ENCODE measurements at regions not wholly inside any gene's neighbourhood (a gene's known extent, or its start where the extent isn't known, plus 50 kb on each side); places are given as distances from the start of the nearest gene placed in this dataset.

DNA sequence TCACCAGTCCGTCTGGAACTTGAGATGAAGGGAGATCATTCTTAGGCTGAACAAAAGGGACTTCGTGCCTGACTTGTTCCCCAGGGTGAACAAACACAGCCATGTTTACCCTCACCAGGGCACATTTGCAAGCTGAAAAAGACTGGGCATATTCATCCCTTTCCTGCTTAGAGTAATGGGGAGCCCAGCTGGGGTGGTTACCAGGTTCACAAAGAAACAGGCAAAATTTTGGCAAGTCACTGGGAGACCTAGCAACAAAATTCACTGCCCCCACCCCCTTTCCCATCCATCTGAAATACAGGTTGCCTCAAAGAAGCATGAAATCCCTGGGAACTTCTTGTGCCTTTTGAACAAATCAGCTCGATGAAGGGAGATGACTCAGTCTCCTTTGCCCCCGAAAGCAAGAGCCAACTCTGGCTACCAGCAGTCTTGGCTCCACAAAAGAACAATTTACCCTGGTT is 775.0 kb downstream of the SQOR start:
- Histone ChIP-seq H3K27me3 (ENCODE audit: control insufficient read depth in 4 of 4, insufficient read depth in 4 of 4, low read length in 3 of 4) (no peaks in the 10 kb centered on the region), H3K9ac (ENCODE audit: low read depth in 1 of 2, low read length in 2 of 2) (no peak overlapping the region), H3K9me3 (ENCODE audit: control insufficient read depth in 4 of 4, low read length in 3 of 4) (no peaks in the 10 kb centered on the region), H3K4me1 (ENCODE audit: control insufficient read depth in 4 of 4, insufficient read depth in 4 of 4, low read length in 3 of 4) (no peaks in the 10 kb centered on the region), H3K36me3 (ENCODE audit: control insufficient read depth in 4 of 4, insufficient read depth in 3 of 4, low read depth in 1 of 4, low read length in 3 of 4) (no peaks in the 10 kb centered on the region), H3K27ac (ENCODE audit: low read depth in 1 of 2, low read length in 2 of 2) (no peak overlapping the region), H3K4me3 (ENCODE audit: low read depth in 1 of 3, low read length in 3 of 3) (no peak overlapping the region)
- TF ChIP-seq, protein P1, sequence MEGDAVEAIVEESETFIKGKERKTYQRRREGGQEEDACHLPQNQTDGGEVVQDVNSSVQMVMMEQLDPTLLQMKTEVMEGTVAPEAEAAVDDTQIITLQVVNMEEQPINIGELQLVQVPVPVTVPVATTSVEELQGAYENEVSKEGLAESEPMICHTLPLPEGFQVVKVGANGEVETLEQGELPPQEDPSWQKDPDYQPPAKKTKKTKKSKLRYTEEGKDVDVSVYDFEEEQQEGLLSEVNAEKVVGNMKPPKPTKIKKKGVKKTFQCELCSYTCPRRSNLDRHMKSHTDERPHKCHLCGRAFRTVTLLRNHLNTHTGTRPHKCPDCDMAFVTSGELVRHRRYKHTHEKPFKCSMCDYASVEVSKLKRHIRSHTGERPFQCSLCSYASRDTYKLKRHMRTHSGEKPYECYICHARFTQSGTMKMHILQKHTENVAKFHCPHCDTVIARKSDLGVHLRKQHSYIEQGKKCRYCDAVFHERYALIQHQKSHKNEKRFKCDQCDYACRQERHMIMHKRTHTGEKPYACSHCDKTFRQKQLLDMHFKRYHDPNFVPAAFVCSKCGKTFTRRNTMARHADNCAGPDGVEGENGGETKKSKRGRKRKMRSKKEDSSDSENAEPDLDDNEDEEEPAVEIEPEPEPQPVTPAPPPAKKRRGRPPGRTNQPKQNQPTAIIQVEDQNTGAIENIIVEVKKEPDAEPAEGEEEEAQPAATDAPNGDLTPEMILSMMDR (IDR thresholded peaks at IDR 0.05; ENCODE audit: low read depth, low read length, missing input control): no peak
- TF ChIP-seq YY1 (IDR thresholded peaks at IDR 0.05) (no peak), RAD21 (IDR thresholded peaks at IDR 0.05) (no peak), SP1 (IDR thresholded peaks at IDR 0.05) (no peak), FOXA2 (IDR thresholded peaks at IDR 0.05) (no peak), NR2F2 (IDR thresholded peaks at IDR 0.05) (no peak), TAF1 (conservative IDR thresholded peaks at IDR 0.05) (no peak)
- TF ChIP-seq, protein P2, sequence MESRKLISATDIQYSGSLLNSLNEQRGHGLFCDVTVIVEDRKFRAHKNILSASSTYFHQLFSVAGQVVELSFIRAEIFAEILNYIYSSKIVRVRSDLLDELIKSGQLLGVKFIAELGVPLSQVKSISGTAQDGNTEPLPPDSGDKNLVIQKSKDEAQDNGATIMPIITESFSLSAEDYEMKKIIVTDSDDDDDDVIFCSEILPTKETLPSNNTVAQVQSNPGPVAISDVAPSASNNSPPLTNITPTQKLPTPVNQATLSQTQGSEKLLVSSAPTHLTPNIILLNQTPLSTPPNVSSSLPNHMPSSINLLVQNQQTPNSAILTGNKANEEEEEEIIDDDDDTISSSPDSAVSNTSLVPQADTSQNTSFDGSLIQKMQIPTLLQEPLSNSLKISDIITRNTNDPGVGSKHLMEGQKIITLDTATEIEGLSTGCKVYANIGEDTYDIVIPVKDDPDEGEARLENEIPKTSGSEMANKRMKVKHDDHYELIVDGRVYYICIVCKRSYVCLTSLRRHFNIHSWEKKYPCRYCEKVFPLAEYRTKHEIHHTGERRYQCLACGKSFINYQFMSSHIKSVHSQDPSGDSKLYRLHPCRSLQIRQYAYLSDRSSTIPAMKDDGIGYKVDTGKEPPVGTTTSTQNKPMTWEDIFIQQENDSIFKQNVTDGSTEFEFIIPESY (IDR thresholded peaks at IDR 0.05): no peak
- TF ChIP-seq, protein P3, sequence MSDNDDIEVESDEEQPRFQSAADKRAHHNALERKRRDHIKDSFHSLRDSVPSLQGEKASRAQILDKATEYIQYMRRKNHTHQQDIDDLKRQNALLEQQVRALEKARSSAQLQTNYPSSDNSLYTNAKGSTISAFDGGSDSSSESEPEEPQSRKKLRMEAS (IDR thresholded peaks at IDR 0.05): no peak
- TF ChIP-seq, protein P4, sequence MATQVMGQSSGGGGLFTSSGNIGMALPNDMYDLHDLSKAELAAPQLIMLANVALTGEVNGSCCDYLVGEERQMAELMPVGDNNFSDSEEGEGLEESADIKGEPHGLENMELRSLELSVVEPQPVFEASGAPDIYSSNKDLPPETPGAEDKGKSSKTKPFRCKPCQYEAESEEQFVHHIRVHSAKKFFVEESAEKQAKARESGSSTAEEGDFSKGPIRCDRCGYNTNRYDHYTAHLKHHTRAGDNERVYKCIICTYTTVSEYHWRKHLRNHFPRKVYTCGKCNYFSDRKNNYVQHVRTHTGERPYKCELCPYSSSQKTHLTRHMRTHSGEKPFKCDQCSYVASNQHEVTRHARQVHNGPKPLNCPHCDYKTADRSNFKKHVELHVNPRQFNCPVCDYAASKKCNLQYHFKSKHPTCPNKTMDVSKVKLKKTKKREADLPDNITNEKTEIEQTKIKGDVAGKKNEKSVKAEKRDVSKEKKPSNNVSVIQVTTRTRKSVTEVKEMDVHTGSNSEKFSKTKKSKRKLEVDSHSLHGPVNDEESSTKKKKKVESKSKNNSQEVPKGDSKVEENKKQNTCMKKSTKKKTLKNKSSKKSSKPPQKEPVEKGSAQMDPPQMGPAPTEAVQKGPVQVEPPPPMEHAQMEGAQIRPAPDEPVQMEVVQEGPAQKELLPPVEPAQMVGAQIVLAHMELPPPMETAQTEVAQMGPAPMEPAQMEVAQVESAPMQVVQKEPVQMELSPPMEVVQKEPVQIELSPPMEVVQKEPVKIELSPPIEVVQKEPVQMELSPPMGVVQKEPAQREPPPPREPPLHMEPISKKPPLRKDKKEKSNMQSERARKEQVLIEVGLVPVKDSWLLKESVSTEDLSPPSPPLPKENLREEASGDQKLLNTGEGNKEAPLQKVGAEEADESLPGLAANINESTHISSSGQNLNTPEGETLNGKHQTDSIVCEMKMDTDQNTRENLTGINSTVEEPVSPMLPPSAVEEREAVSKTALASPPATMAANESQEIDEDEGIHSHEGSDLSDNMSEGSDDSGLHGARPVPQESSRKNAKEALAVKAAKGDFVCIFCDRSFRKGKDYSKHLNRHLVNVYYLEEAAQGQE (IDR thresholded peaks at IDR 0.05): no peak
- TF ChIP-seq, protein P5, sequence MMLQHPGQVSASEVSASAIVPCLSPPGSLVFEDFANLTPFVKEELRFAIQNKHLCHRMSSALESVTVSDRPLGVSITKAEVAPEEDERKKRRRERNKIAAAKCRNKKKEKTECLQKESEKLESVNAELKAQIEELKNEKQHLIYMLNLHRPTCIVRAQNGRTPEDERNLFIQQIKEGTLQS (IDR thresholded peaks at IDR 0.05): no peak
- no peak for DNase-seq (ENCODE audit: low spot score)
- WGBS: 53% methylated on average over 4 of the region's 4 CpGs

DNA sequence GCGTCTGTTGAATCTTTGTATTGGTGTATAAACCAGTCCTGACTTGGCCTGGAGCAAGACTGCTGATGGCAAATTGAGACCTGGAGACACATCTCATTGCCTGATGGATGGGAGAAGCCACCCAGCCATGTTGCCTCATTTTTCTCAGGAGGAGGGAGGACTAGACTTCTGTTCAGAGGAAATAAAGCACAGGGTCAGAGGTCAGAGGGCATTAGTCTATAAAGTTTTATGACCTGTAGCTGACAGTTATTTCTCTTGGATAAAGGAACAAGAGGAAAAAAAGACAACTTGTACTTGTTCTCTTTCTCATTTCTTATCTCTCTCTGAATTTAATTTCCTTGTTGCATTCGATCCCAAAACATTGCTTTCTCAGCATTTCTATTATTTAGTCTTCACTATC is 775.9 kb downstream of the SQOR start:
- no peak for DNase-seq (ENCODE audit: low spot score)
- no peaks in the 10 kb centered on the region for H3K4me1 ChIP-seq (ENCODE audit: control insufficient read depth in 4 of 4, insufficient read depth in 4 of 4, low read length in 3 of 4)
- no peak overlapping the region for H3K27ac ChIP-seq (ENCODE audit: low read depth in 1 of 2, low read length in 2 of 2)
- no peak overlapping the region for H3K9ac ChIP-seq (ENCODE audit: low read depth in 1 of 2, low read length in 2 of 2)
- no peaks in the 10 kb centered on the region for H3K9me3 ChIP-seq (ENCODE audit: control insufficient read depth in 4 of 4, low read length in 3 of 4)
- no peak overlapping the region for H3K4me3 ChIP-seq (ENCODE audit: low read depth in 1 of 3, low read length in 3 of 3)
- no peaks in the 10 kb centered on the region for H3K27me3 ChIP-seq (ENCODE audit: control insufficient read depth in 4 of 4, insufficient read depth in 4 of 4, low read length in 3 of 4)
- TF ChIP-seq JUND (IDR thresholded peaks at IDR 0.05): no peak
- TF ChIP-seq NR2F2 (IDR thresholded peaks at IDR 0.05): peak; percentile 71
- H3K36me3 ChIP-seq (ENCODE audit: control insufficient read depth in 4 of 4, insufficient read depth in 3 of 4, low read depth in 1 of 4, low read length in 3 of 4): no peaks in the 10 kb centered on the region
- WGBS: 61% methylated on average over 2 of the region's 2 CpGs
